Activated naive CD8-positive, alpha-beta T cell treated with anti-CD3 and anti-CD28 coated beads, Interleukin-2, amount 50 U/mL, for 16 hours (primary cell): ENCODE measurements at regions not wholly inside any gene's neighbourhood (a gene's known extent, or its start where the extent isn't known, plus 50 kb on each side); places are given as distances from the start of the nearest gene placed in this dataset.

ENCODE experiments used
- DNase-seq: peaks from one replicate; pipeline ENCODE4 v3.0.0-alpha.2; 2020; ENCODE audit warnings: low read depth, low spot score

DNA sequence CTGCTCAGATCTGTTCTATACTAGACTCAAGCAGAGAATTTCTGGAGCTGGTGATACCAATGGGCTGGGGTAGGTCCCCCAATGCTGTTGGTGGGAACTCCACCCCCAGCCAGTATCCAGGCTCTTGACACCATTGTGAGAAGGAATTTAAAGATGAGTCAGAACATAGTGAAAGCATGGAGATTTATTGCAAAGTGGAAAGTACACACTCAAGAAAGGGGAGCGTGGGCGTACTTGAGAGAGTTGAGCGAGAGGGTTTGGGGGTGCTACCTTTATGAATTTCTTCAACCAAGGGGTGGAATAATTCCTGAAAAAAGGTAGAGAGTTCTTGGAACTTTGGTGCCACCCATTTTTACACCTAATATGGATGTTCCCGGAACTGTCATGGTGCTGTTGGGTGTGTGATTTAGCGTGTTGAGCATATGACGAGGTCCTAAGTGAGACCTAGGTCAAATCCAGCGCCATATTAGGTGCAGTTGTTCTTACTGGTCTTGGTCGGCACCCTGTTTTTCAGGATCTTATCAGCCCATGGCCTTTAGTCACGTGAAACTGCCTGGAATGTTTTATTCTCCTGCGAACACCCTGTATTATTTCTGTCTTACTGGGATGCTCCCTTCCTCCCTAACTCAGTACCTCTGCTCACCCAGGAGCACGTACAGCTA, 122.0 kb upstream of the AHR start:
- DNase-seq, result no peak

DNA sequence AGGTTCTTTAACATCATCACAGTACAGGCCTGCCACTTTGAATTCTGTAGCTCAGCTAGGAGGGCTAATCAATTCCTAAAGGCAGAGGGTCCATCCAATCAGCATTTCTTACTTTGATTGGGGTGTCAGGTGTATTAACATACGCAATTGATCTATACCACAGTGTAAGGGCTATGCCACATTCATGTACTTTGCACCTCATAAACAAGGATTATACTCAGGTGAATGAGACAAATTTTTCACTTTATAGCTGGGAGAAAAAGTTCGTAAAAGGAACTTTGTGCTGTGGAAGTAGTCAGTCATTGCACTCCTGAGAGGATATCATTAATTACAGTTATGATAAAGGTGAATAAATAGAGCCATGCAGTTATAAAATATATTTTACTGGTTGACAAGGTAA, 119.9 kb upstream of the AHR start:
- DNase-seq, result no peak

DNA sequence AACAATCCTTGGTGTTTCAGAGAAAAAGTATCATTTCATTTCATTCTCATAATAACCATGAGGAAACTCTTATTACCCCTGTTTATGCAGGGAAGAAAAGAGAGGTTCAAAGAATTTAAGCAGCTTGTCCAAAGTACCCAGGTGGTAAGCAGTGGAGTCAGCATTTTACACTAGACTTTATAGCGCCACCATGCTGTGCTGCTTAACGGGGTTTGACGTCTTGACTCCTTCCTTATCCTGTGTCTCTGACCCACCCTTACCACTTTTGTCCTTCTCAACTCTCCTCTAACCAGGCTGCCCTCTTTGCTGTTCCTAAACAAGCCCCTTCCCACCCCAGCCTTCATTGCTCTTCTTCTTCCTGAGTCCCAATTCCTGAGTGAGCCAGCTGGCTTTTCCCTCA, 117.0 kb upstream of the AHR start:
- no peak for DNase-seq

DNA sequence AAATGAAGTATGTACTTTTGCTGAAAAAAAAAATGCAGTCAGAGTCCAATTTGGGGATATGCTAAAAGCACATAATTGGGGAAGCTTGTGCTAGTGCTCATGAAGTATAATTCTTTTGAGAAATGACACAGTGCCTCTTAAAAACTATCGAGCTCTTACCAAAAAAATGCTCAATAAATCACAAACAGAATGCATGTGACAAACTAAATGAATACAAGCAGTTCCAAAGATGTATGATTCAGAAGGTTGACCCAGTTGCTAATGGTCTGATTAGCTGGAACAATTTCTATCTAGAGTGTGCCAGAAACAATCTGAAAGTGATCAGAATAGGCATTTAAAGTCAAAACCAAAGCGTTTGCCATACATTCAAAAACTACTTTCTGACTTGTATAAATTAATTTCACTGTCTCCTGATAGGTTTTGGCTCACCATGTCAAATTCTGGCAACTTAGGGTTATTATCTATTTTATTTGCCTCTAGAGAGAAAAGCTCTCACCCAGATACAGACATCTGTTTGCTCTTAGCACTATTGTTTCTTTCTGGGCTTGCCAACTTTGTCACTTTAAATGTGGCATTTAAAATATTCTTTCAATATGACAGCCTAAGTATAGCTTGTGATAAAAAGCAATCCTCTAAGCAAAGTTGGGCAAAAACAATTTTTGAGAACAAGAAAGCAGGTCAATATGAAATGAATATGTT, 114.7 kb upstream of the AHR start:
- no peak for DNase-seq

DNA sequence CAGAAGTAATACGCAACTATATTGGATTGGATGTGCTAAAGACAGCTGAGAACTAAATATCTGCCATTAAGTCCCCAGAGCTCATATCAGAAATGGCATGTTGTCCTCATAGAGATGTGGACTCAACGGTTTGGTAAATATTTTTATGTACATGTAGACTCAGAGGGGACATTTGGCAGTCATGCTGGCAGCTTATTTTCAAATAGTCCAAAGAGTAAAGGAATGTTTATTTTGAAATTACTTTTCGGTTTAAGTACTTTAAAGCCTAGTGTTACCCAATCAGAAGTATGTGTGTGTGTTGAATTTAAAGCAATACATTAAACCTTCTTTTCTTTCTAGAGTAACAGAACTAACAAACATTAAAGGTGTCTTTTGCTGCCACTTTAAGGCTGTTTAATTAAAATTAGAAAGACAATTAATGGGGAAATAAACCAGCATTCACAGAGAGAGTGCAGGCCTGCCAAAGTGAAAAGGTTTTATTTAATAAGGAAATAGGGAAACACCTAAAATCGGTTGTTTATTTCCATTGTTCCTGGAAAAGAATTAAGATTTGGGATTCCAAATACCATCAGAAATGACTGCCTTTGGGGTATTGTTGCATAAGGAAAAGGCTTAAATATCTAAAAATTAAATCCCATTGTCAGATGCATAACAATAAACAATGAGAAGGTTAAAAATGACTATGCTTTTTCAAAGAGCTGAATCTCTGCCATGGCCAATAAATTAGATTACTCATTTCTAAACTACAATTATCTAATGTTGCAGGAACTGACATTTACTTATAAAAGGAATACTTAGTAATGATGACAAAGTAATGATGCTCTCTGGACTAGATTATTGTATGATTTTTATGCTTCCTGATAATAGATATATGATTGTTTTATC, 113.4 kb upstream of the AHR start:
- no peak for DNase-seq

DNA sequence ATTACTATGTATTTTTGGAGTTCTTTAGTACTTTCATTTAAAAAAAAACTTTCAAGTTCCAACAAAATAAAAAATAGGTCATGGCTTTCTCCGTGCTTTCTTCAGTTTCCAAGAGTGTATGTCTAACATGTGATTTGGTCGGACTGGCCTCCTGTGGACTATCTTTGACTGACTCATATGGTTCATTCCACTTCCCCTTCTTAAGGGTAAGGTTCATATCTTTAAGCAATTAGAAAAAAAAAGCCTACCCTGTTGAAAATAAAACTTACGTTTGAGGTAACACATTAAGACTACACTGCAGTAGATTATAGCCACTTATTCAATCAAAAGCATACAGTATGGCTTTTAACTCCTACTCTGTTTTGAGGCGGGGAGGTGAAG, 112.8 kb upstream of the AHR start:
- no peak for DNase-seq

DNA sequence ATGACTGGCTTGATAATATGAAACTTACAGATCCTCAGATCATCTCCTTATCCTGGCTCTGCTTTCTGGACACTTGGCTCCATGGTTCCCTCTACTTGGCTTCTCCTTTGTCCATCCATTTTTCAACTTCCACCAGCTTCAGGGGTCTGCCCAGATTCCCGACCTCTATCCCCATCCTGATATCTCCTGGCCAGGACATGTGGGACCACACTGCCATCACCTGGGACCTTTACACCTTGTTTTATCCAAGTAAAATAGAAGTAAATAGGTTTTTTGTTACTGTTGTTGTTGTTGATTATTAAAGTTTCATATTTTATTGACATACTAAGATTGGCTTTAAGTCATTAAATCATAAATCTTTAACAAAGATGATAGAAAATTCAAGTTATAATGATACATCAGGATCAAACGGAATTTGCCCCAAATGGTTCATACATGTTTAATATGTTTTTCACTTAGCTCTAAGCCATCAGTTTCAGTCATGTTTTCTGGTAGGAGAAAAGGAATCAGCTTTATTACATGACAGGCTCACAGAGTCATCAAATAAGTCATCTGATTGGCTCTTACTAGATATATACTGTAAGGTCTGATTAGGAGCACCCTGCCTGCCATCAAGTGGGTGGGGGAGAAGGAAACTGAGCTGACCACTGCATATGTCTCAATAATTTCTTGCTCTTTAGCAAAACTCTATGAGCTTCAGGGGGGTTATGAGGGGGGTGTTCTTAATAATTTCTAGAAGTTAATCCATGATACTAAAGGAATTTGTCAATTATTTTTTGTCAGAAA, 111.5 kb upstream of the AHR start:
- no peak for DNase-seq

DNA sequence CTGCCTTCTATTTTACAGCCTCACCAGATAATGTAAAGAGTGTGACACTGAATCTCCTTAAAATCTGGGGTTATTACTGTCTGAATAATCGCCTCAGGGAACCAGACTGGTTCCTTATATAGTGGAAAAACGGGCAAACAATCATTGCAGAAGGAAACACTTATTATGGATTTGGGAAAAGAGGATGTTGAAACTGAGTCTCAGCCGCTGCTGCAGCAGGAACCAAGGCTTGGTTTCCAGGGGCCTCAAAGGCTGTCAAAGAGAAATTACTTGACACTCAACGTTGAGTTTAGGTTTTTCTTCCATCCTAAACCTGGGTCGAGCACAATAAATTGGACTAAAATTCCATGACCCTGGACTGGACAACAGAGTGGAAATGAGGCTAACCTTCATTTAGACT, 103.8 kb upstream of the AHR start:
- DNase-seq, result no peak

DNA sequence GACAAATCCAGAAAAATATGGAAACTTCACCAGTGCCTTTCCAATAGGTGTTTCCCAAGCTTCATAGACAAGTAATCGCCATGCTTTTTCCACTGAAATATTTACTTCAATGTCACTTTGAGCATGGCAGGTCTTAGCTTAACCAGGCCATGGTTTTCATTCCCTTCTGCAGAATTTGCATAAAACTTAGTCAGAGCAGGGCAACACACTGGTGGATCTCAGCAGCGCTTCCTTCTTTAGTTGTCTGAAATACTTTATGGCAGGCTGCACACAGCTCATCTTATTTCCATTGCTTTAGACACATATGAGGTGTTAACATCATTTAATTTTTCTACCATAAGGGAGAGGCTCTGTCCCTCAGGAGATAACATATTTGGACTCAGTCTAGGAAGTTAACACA, 102.9 kb upstream of the AHR start:
- no peak for DNase-seq

DNA sequence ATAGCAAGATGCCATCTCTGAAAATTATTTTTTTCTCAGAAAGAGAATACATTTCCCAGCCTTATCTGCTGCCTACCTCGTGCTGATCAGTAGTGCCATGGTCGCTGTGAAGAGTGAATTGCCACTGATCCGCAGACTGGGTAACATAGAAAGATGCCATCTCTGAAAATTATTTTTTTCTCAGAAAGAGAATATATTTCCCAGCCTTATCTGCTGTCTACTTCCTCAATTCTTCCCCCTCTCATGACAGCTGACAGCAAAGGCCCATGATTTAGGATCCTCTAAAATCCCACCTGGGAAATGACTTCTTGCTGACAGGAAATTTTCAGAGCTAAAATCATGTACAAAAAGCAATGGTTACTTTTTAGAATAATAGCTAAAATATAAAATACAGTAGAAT, 92.5 kb upstream of the AHR start:
- no peak for DNase-seq

DNA sequence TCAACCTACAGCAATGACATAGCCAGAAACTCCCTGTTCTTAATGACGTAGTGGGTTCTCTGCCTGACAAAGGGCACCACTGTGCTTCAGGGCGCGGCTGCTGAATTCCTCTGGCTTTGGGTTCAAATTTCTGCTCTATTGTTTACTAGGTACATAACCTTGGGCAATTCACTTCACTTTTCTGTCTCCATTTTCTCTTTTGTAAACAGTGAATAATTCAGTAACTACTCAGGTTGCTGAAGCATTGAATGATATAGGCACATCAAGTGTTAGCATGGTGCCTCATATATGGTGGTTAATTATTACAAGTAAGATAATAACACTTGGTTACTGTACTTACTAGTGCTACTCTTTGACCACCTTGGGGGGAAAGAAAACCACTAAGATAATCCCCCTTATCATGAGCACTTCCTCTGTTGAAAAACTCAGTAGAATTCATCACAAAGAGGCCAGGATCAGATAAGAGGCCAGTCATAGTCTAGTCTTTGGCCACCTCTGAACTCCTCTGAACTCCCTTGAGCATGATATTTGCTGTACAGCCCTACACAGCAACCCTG, 92.0 kb upstream of the AHR start:
- no peak for DNase-seq

DNA sequence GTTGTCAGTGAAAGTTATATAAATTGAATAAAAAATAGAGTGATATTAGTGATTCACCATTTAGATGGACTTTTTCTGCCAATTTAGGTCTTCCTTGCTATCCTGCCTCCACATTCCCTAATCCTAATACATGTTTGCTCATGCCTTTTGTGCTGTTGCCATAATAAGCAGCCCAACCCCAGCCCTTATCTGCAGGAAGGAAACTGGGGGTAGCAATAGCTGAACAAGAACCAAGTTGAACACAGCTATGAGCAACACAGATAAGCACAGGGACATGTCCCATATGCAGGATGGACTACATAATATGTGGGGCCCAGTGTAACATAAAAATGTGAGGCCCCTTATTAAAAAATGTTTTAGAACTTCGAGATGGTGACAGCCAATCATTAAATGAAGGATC, 91.2 kb upstream of the AHR start:
- DNase-seq, result no peak

DNA sequence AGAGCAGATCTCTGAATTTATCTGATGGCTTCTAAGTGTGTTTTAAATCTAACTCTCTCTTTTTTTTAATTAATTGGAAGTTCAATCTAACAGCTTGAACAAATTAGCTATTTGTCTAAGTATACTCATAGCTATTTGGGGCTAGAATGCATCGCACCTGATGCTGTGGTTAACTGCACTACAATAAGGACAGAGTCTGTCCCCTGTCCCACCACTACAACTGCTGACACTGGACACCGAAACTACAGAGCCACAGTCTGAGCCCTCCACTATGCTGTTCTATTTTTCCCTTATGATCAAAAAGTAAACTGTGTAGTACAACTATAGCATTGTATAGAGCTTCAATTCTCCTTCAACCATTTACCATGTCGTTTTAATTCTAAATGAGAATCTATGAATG, 89.4 kb upstream of the AHR start:
- no peak for DNase-seq

DNA sequence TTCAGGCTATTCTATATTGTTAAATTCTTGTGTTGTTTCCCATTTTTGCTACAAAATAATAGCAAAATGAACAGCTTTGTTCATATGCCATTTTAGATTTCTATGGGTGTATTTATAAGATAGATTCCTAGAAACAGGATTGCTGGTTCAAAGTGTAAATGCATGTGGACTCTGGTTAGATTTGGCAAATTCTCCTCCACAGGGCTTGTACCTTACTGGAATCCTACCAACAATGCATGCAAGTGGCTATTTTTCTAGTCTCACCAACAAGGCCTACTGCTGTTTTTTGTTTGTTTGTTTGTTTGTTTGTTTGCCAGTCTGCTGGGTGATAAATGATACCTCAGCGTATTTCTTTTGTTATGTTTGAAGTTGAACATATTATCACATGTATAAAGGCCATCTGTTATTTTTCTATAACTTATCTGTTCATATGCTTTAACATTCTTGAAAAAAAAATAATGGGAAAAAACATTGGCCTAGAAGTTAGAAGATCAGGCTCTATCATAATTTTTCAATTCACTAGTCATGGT, 87.1 kb upstream of the AHR start:
- DNase-seq, result no peak

DNA sequence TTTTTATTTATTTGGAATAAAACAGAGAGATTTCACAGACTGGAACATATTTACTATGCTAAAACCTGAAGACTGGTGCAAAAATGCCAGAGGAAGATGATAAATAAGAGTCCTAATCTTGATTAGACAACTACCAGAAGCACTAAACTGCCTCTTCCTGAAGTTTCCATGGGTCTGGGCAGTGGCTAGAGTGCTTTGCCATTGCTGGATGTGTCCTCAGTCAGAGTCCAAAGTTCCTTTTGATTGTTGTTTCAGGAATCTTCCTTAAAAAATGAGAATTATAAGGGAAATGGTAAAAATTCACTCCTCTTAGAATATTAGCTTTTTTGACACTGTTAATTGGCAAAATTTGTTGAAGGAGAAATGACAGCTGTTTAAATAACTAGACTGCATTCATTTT, 86.3 kb upstream of the AHR start:
- DNase-seq, result no peak

DNA sequence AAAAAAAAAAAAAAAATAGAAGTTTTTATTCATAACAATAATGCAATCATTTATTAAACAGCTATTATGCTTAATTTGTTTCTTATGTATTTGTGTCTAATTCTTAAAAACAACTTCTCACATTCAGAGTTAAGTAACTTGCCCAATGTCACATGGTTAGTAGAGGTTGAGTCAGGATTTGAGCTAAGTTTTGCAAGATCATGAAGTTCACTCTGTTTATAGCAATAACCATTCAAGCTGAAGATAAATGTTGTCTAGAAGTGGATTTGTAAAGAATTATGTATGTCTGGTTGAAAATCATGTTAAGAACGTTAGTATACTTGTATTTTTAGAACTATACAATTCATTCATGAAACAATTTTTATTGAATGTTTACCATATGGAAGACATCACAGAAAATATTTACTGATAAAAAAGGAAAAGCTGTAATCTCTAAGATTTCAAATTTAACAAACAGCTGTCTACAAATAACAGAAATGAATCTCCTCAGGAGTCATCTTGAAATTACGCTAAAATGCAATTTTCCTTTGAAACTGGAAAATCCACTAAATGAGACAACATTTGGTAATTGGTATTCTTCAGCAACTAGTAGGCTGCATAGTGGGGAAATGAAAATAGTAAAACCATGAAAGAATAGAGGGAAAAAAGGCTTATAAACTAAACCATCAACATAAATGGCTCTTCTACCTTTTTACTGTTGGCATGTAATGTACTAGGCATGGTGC, 70.5 kb upstream of the AHR start:
- DNase-seq, result no peak

DNA sequence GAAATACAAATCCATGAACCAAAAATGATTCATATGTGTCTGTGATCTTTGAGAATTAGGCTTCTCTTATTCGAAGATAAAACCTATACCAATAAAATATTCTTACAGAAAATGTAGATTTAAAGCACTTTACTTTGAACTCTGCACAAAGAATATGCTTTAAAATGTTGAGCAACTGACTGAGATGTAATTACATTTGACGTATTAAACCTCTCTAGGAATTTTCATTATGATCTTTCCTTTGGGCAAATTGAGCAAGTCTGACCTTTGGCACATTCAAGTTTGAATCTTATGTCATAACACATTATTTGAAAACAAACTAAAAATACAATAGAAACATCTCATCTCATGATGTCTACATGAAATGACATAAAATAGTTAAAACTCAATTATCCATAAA, 69.2 kb upstream of the AHR start:
- no peak for DNase-seq

DNA sequence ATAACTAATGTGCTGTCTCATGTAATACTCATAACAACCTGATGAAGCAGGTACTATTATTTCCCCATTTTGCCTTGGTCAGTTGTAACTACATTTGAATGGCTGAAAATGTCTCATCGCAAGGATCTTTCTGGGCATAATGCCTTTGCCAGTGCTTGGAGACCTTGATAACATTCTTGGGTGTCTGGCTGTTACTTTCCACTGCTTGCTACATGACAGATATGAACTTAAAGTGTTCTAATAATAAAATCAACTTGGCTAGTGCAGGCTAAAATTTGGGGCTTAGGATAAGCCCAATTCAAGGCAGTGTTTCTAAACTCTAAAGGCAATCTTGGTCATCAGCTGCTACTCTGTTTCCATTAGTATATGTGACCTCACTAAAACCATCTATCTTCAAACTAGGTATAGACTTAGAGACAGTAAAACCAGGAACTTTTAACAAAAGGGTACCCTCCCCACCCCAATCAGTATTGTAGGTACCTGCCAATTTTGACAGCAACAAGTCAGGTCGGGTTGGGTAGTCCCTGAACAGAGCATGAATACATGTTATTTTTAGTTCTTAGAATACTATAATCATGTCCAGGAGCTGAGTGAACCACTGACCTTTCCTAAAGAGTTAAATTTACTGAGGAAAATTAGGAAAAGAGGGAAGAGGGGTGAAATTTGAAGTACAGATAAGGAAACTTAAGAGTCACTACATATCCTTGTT, 68.2 kb upstream of the AHR start:
- DNase-seq, result no peak

DNA sequence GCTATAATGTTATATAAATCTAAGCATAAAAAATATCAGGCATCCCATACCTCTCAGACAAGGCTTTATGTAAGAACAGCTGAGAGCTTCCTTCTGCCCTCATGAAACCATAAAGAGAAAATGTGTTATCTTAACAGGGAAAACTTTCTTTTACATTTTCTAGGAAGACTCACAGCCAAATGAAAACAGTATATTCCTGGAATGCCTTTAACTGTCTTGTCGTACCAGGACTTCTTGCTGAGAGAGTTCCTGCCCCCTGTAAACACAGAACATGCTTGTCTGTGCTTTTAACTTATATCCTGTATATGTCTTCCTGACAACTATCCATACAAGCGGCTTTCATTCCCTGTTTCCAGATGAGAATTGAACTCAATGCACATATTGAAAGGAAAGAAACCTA, 64.8 kb upstream of the AHR start:
- DNase-seq, result no peak

DNA sequence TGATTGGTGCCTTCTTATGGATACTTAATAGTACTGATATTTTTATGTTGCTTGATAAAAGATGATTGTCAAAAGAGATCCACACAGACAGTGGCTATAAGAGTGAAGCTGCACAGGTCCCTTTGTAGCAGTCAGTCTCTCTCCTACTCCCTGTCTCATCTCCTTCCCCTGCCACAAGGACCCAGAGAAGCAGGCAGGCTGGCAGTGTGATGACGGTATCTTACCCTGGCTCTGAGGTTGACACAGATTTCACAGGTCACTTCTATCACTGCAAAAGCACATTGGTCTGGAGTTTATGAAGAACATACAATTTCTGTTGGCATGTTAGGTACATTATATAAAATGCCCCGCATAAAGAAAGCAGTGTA, 64.4 kb upstream of the AHR start:
- DNase-seq, result no peak
